Activated naive CD4-positive, alpha-beta T cell treated with anti-CD3 and anti-CD28 coated beads for 36 hours (primary cell): ENCODE measurements at regions not wholly inside any gene's neighbourhood (a gene's known extent, or its start where the extent isn't known, plus 50 kb on each side); places are given as distances from the start of the nearest gene placed in this dataset.

Experiments used
- CTCF ChIA-PET: fragments of 350-600 bp; sonication (Branson Sonifier 250); formaldehyde crosslinking; loops from one replicate; lab custom pipeline; 2021; ENCODE audit warnings: antibody characterized with exemption; lab: Charles Lee
- DNase-seq: peaks from one replicate; pipeline ENCODE4 v3.0.0-alpha.2; 2020
- H3K27ac Mint-ChIP-seq: one replicate; pipeline ENCODE4 v1.8.0; 2021; ENCODE audit warnings: mild to moderate bottlenecking, mixed read lengths
- H3K27me3 Mint-ChIP-seq: one replicate; pipeline ENCODE4 v1.8.0; 2021; ENCODE audit warnings: low read depth, mixed read lengths
- H3K36me3 Mint-ChIP-seq: one replicate; pipeline ENCODE4 v1.8.0; 2021; ENCODE audit warnings: low read depth, mixed read lengths
- H3K4me1 Mint-ChIP-seq: one replicate; pipeline ENCODE4 v1.8.0; 2021; ENCODE audit warnings: low read depth, mixed read lengths
- H3K4me3 Mint-ChIP-seq: one replicate; pipeline ENCODE4 v1.8.0; 2021; ENCODE audit warnings: mild to moderate bottlenecking, moderate library complexity, mixed read lengths
- H3K9me3 Mint-ChIP-seq: one replicate; pipeline ENCODE4 v1.8.0; 2021; ENCODE audit warnings: mixed read lengths
- intact Hi-C: fragments of 100-400 bp; cut with micrococcal nuclease; formaldehyde crosslinking; loops from one replicate; pipeline ENCODE4 v1.15.1; 2023

GRCh38 chr2:5385596-5385995, 306.6 kb upstream of the SOX11 start:
- peaks cover 4% of the 10 kb centered on the region for H3K9me3 Mint-ChIP-seq

DNA sequence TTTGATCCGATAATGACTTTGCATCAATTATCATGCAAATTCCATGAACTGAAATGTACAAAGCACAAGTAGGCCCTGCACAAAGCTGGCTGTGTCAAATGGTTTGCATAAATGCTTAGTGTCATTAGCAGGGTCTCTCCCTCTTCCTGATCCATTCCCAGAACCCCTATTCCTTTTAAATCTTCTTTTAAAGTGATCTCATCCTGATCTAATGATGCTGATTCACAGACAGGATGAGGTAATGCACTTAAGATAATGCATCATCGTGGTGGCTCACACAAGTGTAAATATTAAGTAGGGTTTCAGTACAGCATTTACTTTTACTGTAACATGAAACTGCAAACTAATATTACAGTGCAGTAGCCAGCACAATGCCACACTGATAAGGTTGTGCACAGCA, 304.8 kb upstream of the SOX11 start:
- no peak overlapping the region for H3K27ac Mint-ChIP-seq
- intact Hi-C loops: no loop called here
- H3K4me1 Mint-ChIP-seq: no peaks in the 10 kb centered on the region
- no peak for DNase-seq
- no peaks in the 10 kb centered on the region for H3K36me3 Mint-ChIP-seq
- CTCF ChIA-PET: no interaction called here
- no peak overlapping the region for H3K4me3 Mint-ChIP-seq
- peaks cover 5% of the 10 kb centered on the region for H3K9me3 Mint-ChIP-seq
- no peaks in the 10 kb centered on the region for H3K27me3 Mint-ChIP-seq

More at GRCh38 chr2:5385596-5385995, 306.6 kb upstream of the SOX11 start:
- DNase-seq: no peak
- Mint-ChIP-seq H3K36me3 (no peaks in the 10 kb centered on the region), H3K4me3 (no peak overlapping the region), H3K27me3 (no peaks in the 10 kb centered on the region), H3K4me1 (no peaks in the 10 kb centered on the region), H3K27ac (no peak overlapping the region)
- CTCF ChIA-PET: no interaction called here
- intact Hi-C loops: no loop called here

DNA sequence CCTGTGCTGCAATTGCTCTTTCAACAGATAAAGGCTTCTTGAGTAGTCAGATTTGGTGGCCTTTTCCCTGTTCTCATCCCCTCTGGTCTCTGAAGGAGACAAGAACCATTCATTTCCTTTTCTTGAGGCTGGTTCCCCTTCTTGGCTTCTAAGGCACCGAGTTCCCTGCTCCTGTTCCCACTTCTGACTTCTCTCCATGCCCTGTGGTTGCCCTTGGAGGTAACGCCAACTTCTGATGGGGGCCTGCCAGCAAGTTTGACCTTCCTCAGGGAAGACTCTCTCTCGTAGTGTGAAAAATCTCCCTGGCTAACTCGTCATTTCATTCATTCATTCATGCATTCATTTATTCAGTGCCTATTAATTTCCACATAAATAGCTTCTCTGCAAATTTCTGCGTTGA, 302.4 kb upstream of the SOX11 start:
- CTCF ChIA-PET: no interaction called here
- no peaks in the 10 kb centered on the region for H3K27me3 Mint-ChIP-seq
- intact Hi-C loops: no loop called here
- no peaks in the 10 kb centered on the region for H3K36me3 Mint-ChIP-seq
- H3K27ac Mint-ChIP-seq: no peak overlapping the region
- no peak for DNase-seq
- H3K4me1 Mint-ChIP-seq: no peaks in the 10 kb centered on the region
- peaks cover 5% of the 10 kb centered on the region for H3K9me3 Mint-ChIP-seq
- H3K4me3 Mint-ChIP-seq: no peak overlapping the region

GRCh38 chr2:5391362-5391761, 300.8 kb upstream of the SOX11 start:
- no peaks in the 10 kb centered on the region for H3K27me3 Mint-ChIP-seq
- CTCF ChIA-PET: no interaction called here
- H3K27ac Mint-ChIP-seq: no peak overlapping the region
- peaks cover 5% of the 10 kb centered on the region for H3K9me3 Mint-ChIP-seq
- DNase-seq: no peak
- H3K36me3 Mint-ChIP-seq: no peaks in the 10 kb centered on the region
- no peaks in the 10 kb centered on the region for H3K4me1 Mint-ChIP-seq
- intact Hi-C loops: no loop called here
- H3K4me3 Mint-ChIP-seq: no peak overlapping the region

GRCh38 chr2:5392658-5393057, 299.5 kb upstream of the SOX11 start:
- intact Hi-C loops: no loop called here
- no peak overlapping the region for H3K4me3 Mint-ChIP-seq
- no peaks in the 10 kb centered on the region for H3K36me3 Mint-ChIP-seq
- H3K27ac Mint-ChIP-seq: no peak overlapping the region
- H3K4me1 Mint-ChIP-seq: no peaks in the 10 kb centered on the region
- CTCF ChIA-PET: no interaction called here
- no peaks in the 10 kb centered on the region for H3K27me3 Mint-ChIP-seq
- peaks cover 5% of the 10 kb centered on the region for H3K9me3 Mint-ChIP-seq
- DNase-seq: no peak

- Mint-ChIP-seq H3K27me3 (no peaks in the 10 kb centered on the region), H3K27ac (no peak overlapping the region), H3K36me3 (no peaks in the 10 kb centered on the region), H3K4me1 (no peaks in the 10 kb centered on the region), H3K9me3 (peaks cover 4% of the 10 kb centered on the region), H3K4me3 (no peak overlapping the region)
- intact Hi-C loops: no loop called here
- CTCF ChIA-PET: no interaction called here
- DNase-seq: no peak
These were observed 298.7 kb upstream of the SOX11 start for GRCh38 chr2:5393474-5393873.

GRCh38 chr2:5394223-5394622, 298.0 kb upstream of the SOX11 start:
- no peak overlapping the region for H3K4me3 Mint-ChIP-seq
- intact Hi-C loops: no loop called here

DNA sequence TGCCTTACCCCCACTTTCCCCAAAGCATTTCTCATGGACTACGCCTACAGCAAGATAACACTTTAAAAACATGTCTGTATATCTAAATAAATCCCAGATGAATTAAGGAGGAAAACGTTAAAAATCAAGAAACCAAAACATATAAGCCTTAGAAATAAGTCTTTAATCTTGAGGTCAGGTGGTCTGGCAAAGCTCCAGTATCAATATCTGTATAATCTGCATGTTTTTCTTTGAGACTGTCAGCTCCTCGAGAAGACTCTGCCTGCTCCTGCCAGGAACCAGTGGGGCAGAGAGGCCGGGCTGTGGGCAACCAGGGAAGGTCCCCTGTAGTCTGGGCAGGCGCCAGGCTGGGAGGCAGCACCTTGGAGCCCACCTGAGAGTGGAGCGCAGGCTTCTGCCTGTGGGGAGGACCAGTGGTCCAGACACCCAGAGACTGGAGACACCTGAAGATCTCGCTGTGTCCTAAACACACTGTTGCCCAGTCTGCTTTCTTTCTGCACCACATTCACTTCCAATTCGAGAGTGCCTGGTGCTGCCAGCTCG, 291.0 kb upstream of the SOX11 start:
- DNase-seq: no peak
- CTCF ChIA-PET: interaction anchor here (0.5 kb wide), 1 partner anchor 1349 kb away, joined by 3 read pairs; no protein-coding TSS in a partner anchor
- Mint-ChIP-seq H3K36me3 (no peaks in the 10 kb centered on the region), H3K27me3 (no peaks in the 10 kb centered on the region), H3K4me3 (no peak overlapping the region), H3K27ac (no peak overlapping the region), H3K4me1 (no peaks in the 10 kb centered on the region), H3K9me3 (no peaks in the 10 kb centered on the region)
- intact Hi-C loops: no loop called here

More at GRCh38 chr2:5394223-5394622, 298.0 kb upstream of the SOX11 start:
- H3K36me3 Mint-ChIP-seq: no peaks in the 10 kb centered on the region
- no peak for DNase-seq
- H3K9me3 Mint-ChIP-seq: peaks cover 1% of the 10 kb centered on the region
- CTCF ChIA-PET: no interaction called here
- no peaks in the 10 kb centered on the region for H3K27me3 Mint-ChIP-seq
- H3K4me1 Mint-ChIP-seq: no peaks in the 10 kb centered on the region
- H3K27ac Mint-ChIP-seq: no peak overlapping the region

DNA sequence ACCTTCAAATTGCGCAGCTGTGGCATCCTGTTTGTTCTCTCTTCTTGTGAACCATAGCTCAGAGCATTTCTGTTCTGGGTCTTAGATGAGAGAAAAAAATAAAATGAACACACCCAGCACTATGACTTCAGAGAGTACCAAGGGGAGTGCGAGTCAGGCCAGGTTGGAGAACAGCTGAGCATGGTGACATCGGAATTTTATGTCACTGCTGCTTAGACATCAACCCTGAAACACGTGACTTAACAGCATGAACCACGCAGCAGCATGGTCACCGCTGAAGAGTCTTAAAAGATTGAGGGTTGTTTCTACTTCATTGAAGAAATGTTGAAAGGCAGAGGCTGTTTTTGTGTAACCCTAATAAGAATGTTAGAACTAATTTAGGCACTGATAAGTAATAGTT, 288.8 kb upstream of the SOX11 start:
- intact Hi-C loops: no loop called here
- H3K36me3 Mint-ChIP-seq: no peaks in the 10 kb centered on the region
- DNase-seq: no peak
- H3K9me3 Mint-ChIP-seq: no peaks in the 10 kb centered on the region
- H3K4me1 Mint-ChIP-seq: no peaks in the 10 kb centered on the region
- CTCF ChIA-PET: interaction anchor here (0.6 kb wide), 1 partner anchor 777 kb away, joined by 4 read pairs; no protein-coding TSS in a partner anchor
- no peak overlapping the region for H3K4me3 Mint-ChIP-seq
- H3K27me3 Mint-ChIP-seq: no peaks in the 10 kb centered on the region
- H3K27ac Mint-ChIP-seq: no peak overlapping the region

- H3K9me3 Mint-ChIP-seq: no peaks in the 10 kb centered on the region
- H3K27me3 Mint-ChIP-seq: no peaks in the 10 kb centered on the region
- no peaks in the 10 kb centered on the region for H3K4me1 Mint-ChIP-seq
- no peaks in the 10 kb centered on the region for H3K36me3 Mint-ChIP-seq
- CTCF ChIA-PET: no interaction called here
- intact Hi-C loops: no loop called here
- no peak overlapping the region for H3K4me3 Mint-ChIP-seq
- no peak for DNase-seq
- H3K27ac Mint-ChIP-seq: no peak overlapping the region
These were observed 282.2 kb upstream of the SOX11 start for GRCh38 chr2:5409898-5410381.

DNA sequence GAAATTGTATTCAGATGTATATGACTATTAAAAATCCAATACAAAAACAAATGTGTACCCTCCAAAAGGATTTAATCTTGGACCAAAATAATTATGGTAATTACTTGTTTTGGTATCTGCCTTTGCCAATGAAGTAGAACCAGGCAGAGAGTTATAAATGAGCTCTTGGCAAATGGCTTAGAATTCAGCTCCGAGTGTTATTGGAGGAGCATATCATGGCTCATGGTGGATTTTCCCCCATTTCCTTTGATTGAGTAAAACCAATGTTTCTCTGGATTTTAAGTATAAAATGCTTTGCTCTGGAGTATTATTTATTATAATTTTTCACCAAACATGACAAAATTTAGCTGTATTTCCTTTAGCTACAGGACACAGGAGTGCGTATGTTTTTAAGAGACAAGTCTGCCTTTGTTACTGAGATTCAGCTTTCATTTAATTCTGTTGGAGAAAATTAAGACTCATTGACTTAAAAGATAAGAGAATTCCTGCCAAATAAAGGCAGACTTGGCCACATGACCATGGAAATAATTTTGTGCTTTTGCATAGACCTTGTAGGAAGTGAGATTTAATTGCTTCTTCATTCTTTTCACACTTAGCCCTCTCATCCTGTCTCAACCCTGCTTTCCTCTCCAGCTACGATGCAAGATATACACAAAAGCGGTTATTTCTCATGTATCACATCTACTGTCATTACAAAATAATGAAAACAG, 281.0 kb upstream of the SOX11 start:
- Mint-ChIP-seq H3K4me3 (no peak overlapping the region), H3K27ac (no peak overlapping the region), H3K9me3 (no peaks in the 10 kb centered on the region), H3K27me3 (no peaks in the 10 kb centered on the region), H3K4me1 (no peaks in the 10 kb centered on the region), H3K36me3 (no peaks in the 10 kb centered on the region)
- no peak for DNase-seq
- intact Hi-C loops: no loop called here
- CTCF ChIA-PET: no interaction called here

DNA sequence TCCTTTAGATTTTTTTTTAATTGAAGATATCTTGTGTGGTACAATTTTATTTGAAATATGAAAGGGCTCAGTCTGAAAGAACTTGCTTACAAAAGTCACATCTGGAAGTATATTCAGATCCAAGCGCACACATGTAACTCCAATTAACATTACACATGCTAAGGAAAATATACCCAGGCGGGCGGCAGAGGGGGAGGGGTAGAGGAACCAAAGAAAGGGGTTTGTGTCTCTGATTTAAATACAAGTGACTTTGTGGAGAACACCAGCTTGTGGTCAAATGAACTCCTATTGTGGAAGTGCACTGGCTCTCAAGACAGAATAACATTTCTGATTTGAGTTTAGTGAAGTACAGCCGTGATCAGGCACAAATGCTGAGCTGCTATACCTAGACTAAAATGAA, 280.2 kb upstream of the SOX11 start:
- Mint-ChIP-seq H3K27me3 (no peaks in the 10 kb centered on the region), H3K9me3 (no peaks in the 10 kb centered on the region), H3K4me3 (no peak overlapping the region), H3K36me3 (no peaks in the 10 kb centered on the region), H3K27ac (no peak overlapping the region), H3K4me1 (no peaks in the 10 kb centered on the region)
- intact Hi-C loops: no loop called here
- no peak for DNase-seq
- CTCF ChIA-PET: no interaction called here

GRCh38 chr2:5433855-5434254, 258.3 kb upstream of the SOX11 start:
- Mint-ChIP-seq H3K4me1 (no peaks in the 10 kb centered on the region), H3K27ac (no peak overlapping the region), H3K4me3 (no peak overlapping the region), H3K27me3 (no peaks in the 10 kb centered on the region), H3K9me3 (no peaks in the 10 kb centered on the region), H3K36me3 (no peaks in the 10 kb centered on the region)
- intact Hi-C loops: no loop called here
- DNase-seq: no peak
- CTCF ChIA-PET: no interaction called here
